EH (cell line): ENCODE measurements at regions not wholly inside any gene's neighbourhood (a gene's known extent, or its start where the extent isn't known, plus 50 kb on each side); places are given as distances from the start of the nearest gene placed in this dataset.

ENCODE experiments used
- DNase-seq: peaks from one replicate; pipeline ENCODE4 v3.0.0-alpha.2; 2015; ENCODE audit warnings: low read depth

DNA sequence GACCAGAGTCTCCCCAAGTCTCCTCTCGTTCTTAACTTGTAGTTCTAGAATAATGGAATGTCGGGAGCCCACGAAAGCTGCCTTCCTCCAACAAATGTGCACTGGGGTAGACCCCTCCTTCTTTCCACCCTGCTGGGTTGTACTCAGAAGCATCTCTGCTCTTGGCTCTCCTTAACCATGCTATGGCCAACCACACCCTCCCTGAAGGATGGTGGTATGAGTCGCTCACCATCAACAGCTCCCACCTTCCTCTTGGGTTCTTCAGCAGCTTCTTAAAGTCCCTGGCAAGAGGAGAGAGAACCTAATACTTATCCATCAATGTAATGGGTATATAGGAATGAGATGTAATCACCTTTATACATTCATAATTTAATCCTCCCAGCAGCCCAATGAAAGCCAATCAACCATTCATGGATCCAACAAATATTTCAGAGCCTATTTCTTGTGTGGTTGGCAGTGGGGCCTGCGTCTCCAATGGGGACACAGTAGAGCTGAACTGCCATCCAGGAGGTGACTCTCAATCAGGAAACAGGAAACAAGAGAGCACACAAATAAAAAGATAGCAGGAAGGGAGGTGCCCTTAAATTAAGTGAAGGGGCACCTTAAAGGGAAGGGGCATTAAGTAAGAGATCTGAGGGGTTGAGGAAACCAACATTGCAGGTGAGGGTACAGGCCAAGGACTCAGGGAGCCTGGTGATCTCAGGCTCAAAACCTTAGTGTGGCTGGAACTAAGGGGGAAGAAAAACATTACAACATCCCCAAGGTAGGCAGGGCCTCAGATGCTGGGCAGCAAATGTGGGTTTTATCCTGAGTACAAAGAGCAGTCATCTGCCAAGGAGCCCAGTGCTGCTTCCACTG is 64.4 kb upstream of the ETS2 start:
- no peak for DNase-seq

GRCh38 chr21:38741950-38742256 is 63.8 kb upstream of the ETS2 start:
- DNase-seq, result no peak

- no peak for DNase-seq
Observed at GRCh38 chr21:38742580-38743260, 63.0 kb upstream of the ETS2 start.

GRCh38 chr21:38743772-38744529 is 61.8 kb upstream of the ETS2 start:
- no peak for DNase-seq

DNA sequence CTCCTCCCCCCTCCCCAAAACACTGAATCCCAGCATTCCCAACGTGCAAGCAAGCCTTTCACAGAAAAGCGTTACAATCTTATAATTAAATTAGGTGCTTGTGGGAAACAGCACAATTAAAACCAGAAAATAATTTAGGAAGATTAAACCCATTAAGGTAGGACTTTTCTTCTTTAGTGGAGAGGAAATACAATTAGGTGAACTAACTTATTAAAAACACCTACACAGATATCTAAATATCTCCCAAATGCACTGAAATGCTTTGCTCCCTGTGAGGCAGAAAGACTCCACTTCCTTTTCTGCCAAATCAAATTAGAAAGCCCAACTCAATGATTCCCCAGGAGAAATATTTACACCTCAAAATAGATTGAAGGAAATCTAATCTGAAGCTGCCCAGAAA is 60.9 kb upstream of the ETS2 start:
- no peak for DNase-seq

GRCh38 chr21:38747810-38748209 is 57.9 kb upstream of the ETS2 start:
- DNase-seq, result no peak

DNA sequence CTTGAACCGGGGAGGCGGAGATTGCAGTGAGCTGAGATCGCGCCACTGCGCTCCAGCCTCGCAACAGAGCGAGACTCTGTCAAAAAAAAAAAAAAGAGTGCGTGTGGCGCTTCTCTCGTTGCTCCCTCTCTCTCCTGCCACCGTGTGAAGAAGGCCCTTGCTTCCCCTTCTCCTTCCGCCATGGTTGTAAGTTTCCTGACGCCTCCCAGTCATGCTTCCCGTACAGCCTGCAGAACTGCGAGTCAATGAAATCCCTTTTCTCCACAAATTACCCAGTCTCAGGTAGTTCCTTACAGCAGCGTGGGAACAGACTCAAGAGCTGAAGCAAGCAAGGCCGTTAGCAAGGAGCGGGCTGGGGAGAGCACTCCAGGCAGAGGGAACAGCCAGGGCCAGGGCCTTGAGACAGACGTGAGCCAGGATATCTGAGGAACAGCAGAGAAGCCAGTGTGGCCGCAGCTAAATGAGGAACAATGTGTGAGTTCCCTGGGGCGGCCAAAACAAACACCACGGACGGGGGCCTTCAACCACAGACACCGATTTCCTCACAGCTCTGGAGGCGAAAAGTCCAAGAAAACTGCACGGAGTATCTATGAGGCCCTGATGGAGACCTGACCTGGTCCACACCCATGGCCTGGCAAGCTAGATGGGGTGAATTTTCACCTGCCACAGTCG is 54.2 kb upstream of the ETS2 start:
- DNase-seq, result peak; percentile 24

- no peak for DNase-seq
Observed at GRCh38 chr21:38752051-38752505, 53.7 kb upstream of the ETS2 start.

DNA sequence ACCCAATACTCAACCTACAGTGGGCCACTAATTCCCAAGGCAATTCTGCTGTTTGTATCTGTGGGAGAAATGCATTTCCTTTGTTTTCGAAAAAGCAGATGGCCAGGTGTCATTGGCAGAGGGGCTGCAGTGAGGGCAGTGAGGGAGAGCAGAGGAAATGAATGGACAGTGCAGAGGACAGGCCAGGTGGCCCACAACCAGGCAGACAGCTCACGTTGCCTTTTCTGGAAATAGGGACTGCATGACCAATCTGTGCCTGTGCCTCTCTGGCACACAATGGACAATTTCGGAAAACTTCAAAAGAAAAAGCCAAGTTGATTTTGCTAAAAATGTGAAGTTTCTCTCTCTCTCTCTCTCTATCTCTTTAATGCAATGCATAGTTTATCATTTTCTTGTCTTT is 52.6 kb upstream of the ETS2 start:
- no peak for DNase-seq

DNA sequence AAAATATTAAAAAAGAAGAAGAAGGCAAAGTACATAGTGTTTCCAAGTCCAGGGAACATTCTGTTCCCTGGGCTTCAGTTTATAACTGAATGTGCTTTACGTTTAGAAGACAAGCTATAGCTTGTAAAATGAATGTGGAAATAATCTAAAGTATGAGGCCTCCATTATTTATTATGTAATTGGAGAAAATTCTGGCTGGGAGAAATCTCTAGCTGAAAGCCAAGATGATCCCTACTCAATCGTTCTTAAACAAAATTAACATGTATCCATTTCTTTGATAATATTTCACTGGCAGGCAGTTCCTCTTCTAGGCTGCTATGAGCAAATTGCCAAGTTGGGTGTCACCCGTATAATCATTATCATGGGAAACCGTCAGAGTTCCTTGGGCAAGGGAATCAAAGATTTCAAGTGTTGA is 52.2 kb upstream of the ETS2 start:
- DNase-seq, result no peak
